HEK293 (cell line): ENCODE measurements at regions not wholly inside any gene's neighbourhood (a gene's known extent, or its start where the extent isn't known, plus 50 kb on each side); places are given as distances from the start of the nearest gene placed in this dataset.
"Not testable (repeated sequence)": the region's sequence is repeated elsewhere in the genome, so short reads cannot be mapped to it uniquely, and the experiment has no call there.

ENCODE experiments used
- CTCF ChIP-seq: fragments of 450-650 bp; formaldehyde crosslinking; IDR thresholded peaks from 2 replicates; pipeline ENCODE4 v1.5.1; 2016; ENCODE audit warnings: missing biosample characterization, missing genetic modification characterization
- PATZ1 ChIP-seq: fragments of 450-650 bp; formaldehyde crosslinking; IDR thresholded peaks from 2 replicates; pipeline ENCODE4 v1.5.1; 2016; ENCODE audit warnings: missing biosample characterization, missing genetic modification characterization
- REPIN1 ChIP-seq: fragments of 450-650 bp; formaldehyde crosslinking; IDR thresholded peaks from 2 replicates; pipeline ENCODE4 v1.5.1; 2017; ENCODE audit warnings: missing biosample characterization, missing genetic modification characterization, low read depth
- WT1 ChIP-seq: fragments of 450-650 bp; formaldehyde crosslinking; IDR thresholded peaks from 2 replicates; pipeline ENCODE4 v1.5.1; 2016; ENCODE audit warnings: missing biosample characterization, missing genetic modification characterization
- ZBTB1 ChIP-seq: fragments of 450-650 bp; formaldehyde crosslinking; IDR thresholded peaks from 2 replicates; pipeline ENCODE4 v1.5.1; 2016; ENCODE audit warnings: missing biosample characterization, missing genetic modification characterization
- ZFP41 ChIP-seq: fragments of 450-650 bp; formaldehyde crosslinking; IDR thresholded peaks from 2 replicates; pipeline ENCODE4 v1.5.1; 2016; ENCODE audit warnings: missing biosample characterization, missing genetic modification characterization, borderline replicate concordance
- ZNF112 ChIP-seq: fragments of 450-650 bp; formaldehyde crosslinking; IDR thresholded peaks from 2 replicates; pipeline ENCODE4 v1.5.0; 2017; ENCODE audit warnings: missing biosample characterization, missing genetic modification characterization
- ZNF148 ChIP-seq: fragments of 450-650 bp; formaldehyde crosslinking; IDR thresholded peaks from 2 replicates; pipeline ENCODE4 v1.5.0; 2017; ENCODE audit warnings: missing biosample characterization, missing genetic modification characterization, borderline replicate concordance
- ZNF184 ChIP-seq: fragments of 450-650 bp; IDR thresholded peaks from 2 replicates; pipeline ENCODE4 v1.5.1; 2018; ENCODE audit warnings: missing biosample characterization, mild to moderate bottlenecking, missing genetic modification characterization
- ZNF274 ChIP-seq, 2 experiments: fragments of 200-500 bp in 1 of 2; fragments of 450-650 bp in 1 of 2; sonication (Bioruptor generic) in 1 of 2; formaldehyde crosslinking in 1 of 2; IDR thresholded peaks; 2 replicates each; pipeline versions ENCODE4 v1.5.1 to v1.6.1; 2014 to 2016; ENCODE audit warnings: borderline replicate concordance in 1 of 2, inconsistent platforms in 1 of 2, low read length in 1 of 2, missing biosample characterization in 1 of 2, missing genetic modification characterization in 1 of 2
- ZNF302 ChIP-seq: fragments of 450-650 bp; formaldehyde crosslinking; IDR thresholded peaks from 2 replicates; pipeline ENCODE4 v1.5.1; 2016; ENCODE audit warnings: missing biosample characterization, missing genetic modification characterization, low read depth
- ZNF621 ChIP-seq: fragments of 450-650 bp; formaldehyde crosslinking; IDR thresholded peaks from 2 replicates; pipeline ENCODE4 v1.5.1; 2017; ENCODE audit warnings: missing biosample characterization, missing genetic modification characterization
- ZNF704 ChIP-seq: fragments of 450-650 bp; formaldehyde crosslinking; IDR thresholded peaks from 2 replicates; pipeline ENCODE4 v1.5.1; 2016; ENCODE audit warnings: missing biosample characterization, missing genetic modification characterization

DNA sequence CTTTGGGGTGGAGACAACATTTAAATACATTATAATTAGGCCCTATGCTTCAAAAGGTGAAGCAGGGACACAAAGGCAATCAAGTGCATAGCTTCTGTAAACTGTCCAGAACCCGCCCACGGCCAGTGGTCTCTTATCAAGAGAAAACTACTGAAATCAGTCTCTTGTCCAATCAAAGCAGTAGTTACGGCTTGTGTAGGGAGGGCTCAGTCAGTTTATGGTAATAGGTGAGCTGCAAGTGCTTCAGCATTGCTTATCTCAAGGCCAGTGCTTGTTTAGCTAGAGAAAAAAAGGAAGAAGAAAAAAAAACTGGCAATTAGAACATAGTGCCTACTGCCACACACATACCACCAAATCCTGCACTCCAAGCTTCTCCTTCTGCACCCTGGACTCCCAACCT, 68.6 kb downstream of the FAM72D start:
- not testable (repeated sequence) for TF ChIP-seq ZNF704; CTCF (tag by site-specific recombination); ZNF621 (tag by site-specific recombination); WT1 (tag by site-specific recombination); ZNF184 (tag by site-specific recombination); ZBTB1 (tag by site-specific recombination); PATZ1 (tag by site-specific recombination); ZNF302 (tag by site-specific recombination); ZNF274 (IDR thresholded peaks at IDR 0.05; ENCODE audit: low read length); ZNF274 (tag by site-specific recombination; IDR thresholded peaks at IDR 0.05; ENCODE audit: borderline replicate concordance); ZFP41; ZNF148 (tag by site-specific recombination); ZNF112 (tag by site-specific recombination); REPIN1 (tag by site-specific recombination)
